Endothelial cell of umbilical vein (primary cell): ENCODE measurements at regions not wholly inside any gene's neighbourhood (a gene's known extent, or its start where the extent isn't known, plus 50 kb on each side); places are given as distances from the start of the nearest gene placed in this dataset.

Experiments
- BruUV-seq: library from RNA; stranded (reverse); fragments of 400-500 nt; replicated peaks from 2 replicates; lab custom pipeline; 2021; lab: Mats Ljungman, UMichigan
- CTCF ChIA-PET: fragments of 300-600, 350-600 bp; sonication (Branson Sonifier 250); formaldehyde crosslinking; loops from one replicate; lab custom pipeline; 2021; ENCODE audit warnings: antibody characterized with exemption, inconsistent platforms; lab: Charles Lee
- POLR2A ChIA-PET: fragments of 300-600, 350-600 bp; sonication (Branson Sonifier 250); formaldehyde crosslinking; loops from one replicate; lab custom pipeline; 2021; ENCODE audit warnings: antibody characterized with exemption, inconsistent platforms; lab: Charles Lee
- DNase-seq: peaks from one replicate; pipeline ENCODE4 v3.0.0-alpha.2; 2011; ENCODE audit warnings: low read depth, low spot score
- FAIRE-seq: peaks from 2 replicates; lab custom pipeline; 2011; peaks lifted over from hg19 to GRCh38; lab: Jason Lieb, UNC
- H2AFZ ChIP-seq: 2 replicates; pipeline ENCODE4 v1.6.0; 2012; ENCODE audit warnings: low read depth, low read length, control low read depth, inconsistent platforms
- H3K27ac ChIP-seq: 2 replicates; pipeline ENCODE4 v1.5.1; 2011; ENCODE audit warnings: low read depth, mild to moderate bottlenecking, control low read depth, low read length, moderate library complexity; ENCODE audit not compliant: insufficient read depth
- H3K27me3 ChIP-seq, 2 experiments: 2 replicates each; pipeline versions ENCODE4 v1.6.0 to v1.6.1; 2011; ENCODE audit warnings: low read length in 2 of 2, mixed read lengths in 1 of 2; ENCODE audit not compliant: control insufficient read depth in 2 of 2, insufficient read depth in 2 of 2
- H3K36me3 ChIP-seq, 2 experiments: 2 replicates in 1 of 2; 3 replicates in 1 of 2; pipeline ENCODE4 v1.5.1; 2011; ENCODE audit warnings: low read length in 2 of 2, mild to moderate bottlenecking in 1 of 2, moderate library complexity in 1 of 2; ENCODE audit not compliant: control insufficient read depth in 2 of 2, insufficient read depth in 2 of 2; ENCODE audit errors: extremely low read depth in 1 of 2
- H3K4me1 ChIP-seq: 3 replicates; pipeline ENCODE4 v1.5.1; 2011; ENCODE audit warnings: mild to moderate bottlenecking, low read length; ENCODE audit not compliant: control insufficient read depth, insufficient read depth; ENCODE audit errors: extremely low read depth
- H3K4me2 ChIP-seq: 2 replicates; pipeline ENCODE4 v1.6.1; 2011; ENCODE audit warnings: low read length, control low read depth, mixed read lengths; ENCODE audit not compliant: insufficient read depth
- H3K4me3 ChIP-seq, 3 experiments: fragments of 200-600 bp in 1 of 3; sonication (generic), shearing (Covaris generic) in 1 of 3; replicated peaks in 1 of 3; 2 replicates each; pipeline ENCODE4 v1.5.1; 2011 to 2016; ENCODE audit warnings: control low read depth in 3 of 3, low read length in 3 of 3, mild to moderate bottlenecking in 2 of 3, inconsistent platforms in 1 of 3, low read depth in 1 of 3, moderate library complexity in 1 of 3; ENCODE audit not compliant: insufficient read depth in 1 of 3
- H3K79me2 ChIP-seq: 2 replicates; pipeline ENCODE4 v1.6.0; 2012; ENCODE audit warnings: low read length, inconsistent platforms; ENCODE audit not compliant: control insufficient read depth, insufficient read depth
- H3K9ac ChIP-seq: replicated peaks from 2 replicates; pipeline ENCODE3; 2011; ENCODE audit warnings: low read length, control low read depth; ENCODE audit not compliant: insufficient read depth; ENCODE audit errors: extremely low read depth
- H3K9me1 ChIP-seq: replicated peaks from 3 replicates; pipeline ENCODE4 v1.6.0; 2011; ENCODE audit warnings: mild to moderate bottlenecking, low read length; ENCODE audit not compliant: control insufficient read depth, insufficient read depth; ENCODE audit errors: extremely low read depth
- H3K9me3 ChIP-seq: replicated peaks from 2 replicates; pipeline ENCODE4 v1.5.1; 2012; ENCODE audit warnings: low read length, inconsistent platforms; ENCODE audit not compliant: control insufficient read depth, insufficient read depth
- H4K20me1 ChIP-seq: replicated peaks from 2 replicates; pipeline ENCODE3; 2011; ENCODE audit warnings: mild to moderate bottlenecking, low read length; ENCODE audit not compliant: control insufficient read depth, insufficient read depth; ENCODE audit errors: extremely low read depth
- CTCF ChIP-seq, 2 donors: IDR thresholded peaks; 1 replicate in 1 of 2; 2 replicates in 1 of 2; pipeline ENCODE4 v1.5.1; 2011; ENCODE audit warnings: low read length in 2 of 2, mild to moderate bottlenecking in 2 of 2, moderate library complexity in 2 of 2, control low read depth in 1 of 2, inconsistent platforms in 1 of 2, low read depth in 1 of 2; ENCODE audit not compliant: insufficient read depth in 1 of 2; ENCODE audit errors: extremely low read depth in 1 of 2
- EZH2 ChIP-seq: IDR thresholded peaks from 2 replicates; pipeline ENCODE4 v1.6.1; 2012; ENCODE audit warnings: borderline replicate concordance, low read depth, mild to moderate bottlenecking, moderate library complexity, low read length, inconsistent platforms; ENCODE audit not compliant: severe bottlenecking
- FOS ChIP-seq: IDR thresholded peaks from 2 replicates; pipeline ENCODE4 v1.6.1; 2011; ENCODE audit warnings: mild to moderate bottlenecking, low read length, moderate library complexity, borderline replicate concordance; ENCODE audit not compliant: insufficient read depth
- GATA2 ChIP-seq: IDR thresholded peaks from 2 replicates; pipeline ENCODE4 v1.7.0; 2011; ENCODE audit warnings: low read depth, mild to moderate bottlenecking, moderate library complexity, mixed read lengths, low read length; ENCODE audit not compliant: insufficient read length, insufficient read depth
- JUN ChIP-seq: IDR thresholded peaks from 2 replicates; pipeline ENCODE4 v1.6.1; 2011; ENCODE audit warnings: borderline replicate concordance, low read depth; ENCODE audit not compliant: insufficient read length, insufficient read depth
- MAX ChIP-seq: IDR thresholded peaks from 2 replicates; pipeline ENCODE4 v1.6.1; 2011; ENCODE audit not compliant: insufficient read depth, insufficient read length
- MYC ChIP-seq: IDR thresholded peaks from one replicate; pipeline ENCODE4 v1.6.1; 2011; ENCODE audit warnings: mild to moderate bottlenecking, low read depth, low read length
- POLR2A ChIP-seq: IDR thresholded peaks from 2 replicates; pipeline ENCODE4 v1.6.1; 2012; ENCODE audit warnings: low read depth, mild to moderate bottlenecking, control low read depth, low read length
- POLR2AphosphoS5 ChIP-seq: IDR thresholded peaks from 2 replicates; pipeline ENCODE4 v1.6.1; 2012; ENCODE audit warnings: low read depth, mild to moderate bottlenecking, control low read depth, low read length, moderate library complexity; ENCODE audit not compliant: insufficient read depth
- dilution Hi-C: fragments of 300-500 bp; cut with MboI; formaldehyde crosslinking; loops from one replicate; pipeline ENCODE4 v1.15.0; 2019; ENCODE audit warnings: low sequenced_read_pairs; ENCODE audit not compliant: extremely low pct_ligation_motif_present
- intact Hi-C: fragments of 100-400 bp; cut with micrococcal nuclease; formaldehyde crosslinking; loops from one replicate; pipeline ENCODE4 v1.10.0; 2022

DNA sequence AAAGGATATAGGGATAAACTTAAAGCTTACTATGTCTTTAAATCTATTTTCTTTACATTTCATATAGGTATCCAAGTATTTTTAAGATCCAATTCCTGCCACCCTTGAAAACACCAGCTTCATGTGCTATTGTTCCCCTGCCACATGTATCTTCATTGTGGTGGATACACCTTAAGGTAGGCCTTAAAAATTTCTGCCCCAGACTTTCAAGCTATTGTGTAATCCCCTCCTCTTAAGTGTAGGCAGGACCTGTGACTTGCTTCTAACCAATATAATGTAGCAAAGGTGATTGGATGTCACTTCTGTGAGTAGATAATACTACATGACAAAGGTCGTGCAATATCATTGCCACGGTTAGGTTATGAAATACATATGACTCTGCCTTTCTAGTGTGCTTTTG, 119.5 kb downstream of the RAD51AP2 start:
- H3K27me3 ChIP-seq, result no peaks in the 10 kb centered on the region
- H2AFZ ChIP-seq, result no peak overlapping the region
- DNase-seq (no peak), FAIRE-seq (no peak)
- H3K9me3 ChIP-seq, result no peaks in the 10 kb centered on the region
- intact Hi-C loops, result no loop called here
- ChIA-PET CTCF (no interaction called here), POLR2A (no interaction called here)
- H3K4me3 ChIP-seq, result no peak overlapping the region
- H4K20me1 ChIP-seq, result no peaks in the 10 kb centered on the region
- TF ChIP-seq CTCF (IDR thresholded peaks at IDR 0.05; ENCODE audit: extremely low read depth in 1 of 2, insufficient read depth in 1 of 2, low read depth in 1 of 2, low read length in 2 of 2), result no peak
- TF ChIP-seq EZH2, result no peak
- H3K79me2 ChIP-seq, result no peaks in the 10 kb centered on the region
- H3K4me2 ChIP-seq, result no peak overlapping the region
- no peaks in the 10 kb centered on the region for H3K36me3 ChIP-seq
- H3K4me1 ChIP-seq, result no peaks in the 10 kb centered on the region
- no peak overlapping the region for H3K27ac ChIP-seq
- dilution Hi-C loops, result no loop called here
- no TSS peak for BruUV-seq
- no peak overlapping the region for H3K9ac ChIP-seq
- H3K9me1 ChIP-seq, result no peaks in the 10 kb centered on the region

GRCh38 chr2:17388798-17389197, 129.4 kb downstream of the RAD51AP2 start:
- Histone ChIP-seq H3K27me3 (no peaks in the 10 kb centered on the region), H3K4me3 (no peak overlapping the region), H3K9ac (no peak overlapping the region), H3K4me2 (no peak overlapping the region), H2AFZ (no peak overlapping the region), H3K9me3 (no peaks in the 10 kb centered on the region), H3K79me2 (no peaks in the 10 kb centered on the region), H3K36me3 (no peaks in the 10 kb centered on the region), H4K20me1 (no peaks in the 10 kb centered on the region), H3K9me1 (no peaks in the 10 kb centered on the region), H3K27ac (no peak overlapping the region), H3K4me1 (no peaks in the 10 kb centered on the region)
- ChIA-PET POLR2A (no interaction called here), CTCF (no interaction called here)
- dilution Hi-C loops (no loop called here), intact Hi-C loops (no loop called here)
- DNase-seq (no peak), FAIRE-seq (no peak)
- BruUV-seq, result no TSS peak
- no peak for TF ChIP-seq MAX
- no peak for TF ChIP-seq POLR2A
- TF ChIP-seq MYC, result no peak
- no peak for TF ChIP-seq EZH2
- no peak for TF ChIP-seq CTCF (IDR thresholded peaks at IDR 0.05; ENCODE audit: extremely low read depth in 1 of 2, insufficient read depth in 1 of 2, low read depth in 1 of 2, low read length in 2 of 2)
- no peak for TF ChIP-seq POLR2AphosphoS5
- no peak for TF ChIP-seq FOS
- TF ChIP-seq GATA2, result no peak
- TF ChIP-seq JUN, result no peak
